NCI-H82 treated with DMSO at 0.1 percent for 48 hours (cell line): ENCODE measurements at regions not wholly inside any gene's neighbourhood (a gene's known extent, or its start where the extent isn't known, plus 50 kb on each side); places are given as distances from the start of the nearest gene placed in this dataset.
A peak's percentile ranks its signal among the peaks of the same experiment; 100 is the strongest.

Source experiments
- DNase-seq: peaks from one replicate; lab custom pipeline; 2025; ENCODE audit not compliant: unreplicated experiment; lab: John Stamatoyannopoulos, UW

DNA sequence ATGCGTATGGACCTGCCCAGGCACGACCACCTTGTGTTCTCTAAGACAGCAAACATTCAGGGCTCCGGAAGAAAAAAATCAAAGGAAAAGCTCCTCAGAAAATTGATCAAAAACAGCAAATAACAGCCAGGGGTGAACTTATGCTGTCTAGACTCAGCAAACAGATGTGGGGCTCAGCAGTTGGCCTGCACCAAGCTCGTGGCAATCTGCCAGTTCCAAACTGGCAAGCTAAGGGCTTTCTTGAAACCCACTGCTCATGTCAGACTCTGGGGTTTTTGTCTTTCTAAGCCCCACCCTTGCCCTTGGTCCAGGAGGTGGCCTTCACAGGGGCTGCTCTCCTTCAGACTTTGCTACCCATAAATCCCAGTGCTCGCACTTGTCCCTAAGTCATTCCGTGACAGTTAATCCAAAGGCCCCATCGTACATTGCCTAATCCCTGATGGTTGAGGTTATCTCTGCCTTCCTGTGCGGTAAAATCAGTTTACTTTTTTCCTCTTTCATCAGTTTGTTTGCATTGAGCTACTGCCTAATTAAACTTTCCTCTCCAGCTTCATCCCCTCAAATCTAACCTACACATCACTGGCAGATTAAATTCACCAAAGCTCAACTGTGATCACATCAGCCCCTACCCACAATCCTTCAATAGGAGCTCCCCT, 408.0 kb downstream of the LRATD1 start:
- no peak for DNase-seq

DNA sequence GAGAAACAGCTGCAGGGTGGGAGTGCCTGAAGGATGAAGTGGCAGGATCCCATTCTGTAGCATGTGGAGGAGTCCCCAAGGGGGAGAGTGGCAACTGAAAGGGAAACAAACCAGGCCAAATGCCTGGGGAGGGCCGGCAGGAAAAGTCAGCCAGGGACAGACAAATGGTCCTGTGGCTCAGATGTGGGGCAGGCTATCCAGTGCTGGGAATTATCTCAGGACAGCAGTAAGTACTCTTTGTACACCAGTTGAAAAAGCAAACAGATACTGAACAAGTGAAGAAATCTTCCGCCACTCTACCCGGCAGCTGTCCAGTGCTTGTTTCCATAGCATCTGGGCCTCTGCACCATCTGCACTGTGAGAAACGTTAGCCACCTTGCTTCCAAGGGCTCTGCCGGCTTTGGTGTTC, 408.9 kb downstream of the LRATD1 start:
- DNase-seq: no peak

DNA sequence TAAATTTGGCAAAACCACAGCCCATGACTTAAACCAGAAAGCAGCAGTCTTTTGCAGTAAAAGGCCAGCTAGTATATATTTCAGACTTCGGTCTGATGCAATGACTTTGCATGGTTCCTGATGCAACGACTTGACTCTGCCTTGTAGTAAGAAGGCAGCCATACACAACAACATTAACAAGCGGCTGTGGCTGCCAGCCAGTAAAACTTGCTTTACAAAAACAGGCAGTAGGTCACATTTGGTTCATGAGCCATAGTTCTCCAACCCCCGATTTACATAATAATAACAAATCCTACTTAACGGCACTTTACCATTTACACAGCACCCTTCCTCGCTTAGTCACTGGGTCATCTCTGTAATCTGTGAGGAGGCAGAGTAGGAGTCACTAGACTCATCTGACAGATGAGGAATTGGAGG, 410.3 kb downstream of the LRATD1 start:
- DNase-seq: no peak

DNA sequence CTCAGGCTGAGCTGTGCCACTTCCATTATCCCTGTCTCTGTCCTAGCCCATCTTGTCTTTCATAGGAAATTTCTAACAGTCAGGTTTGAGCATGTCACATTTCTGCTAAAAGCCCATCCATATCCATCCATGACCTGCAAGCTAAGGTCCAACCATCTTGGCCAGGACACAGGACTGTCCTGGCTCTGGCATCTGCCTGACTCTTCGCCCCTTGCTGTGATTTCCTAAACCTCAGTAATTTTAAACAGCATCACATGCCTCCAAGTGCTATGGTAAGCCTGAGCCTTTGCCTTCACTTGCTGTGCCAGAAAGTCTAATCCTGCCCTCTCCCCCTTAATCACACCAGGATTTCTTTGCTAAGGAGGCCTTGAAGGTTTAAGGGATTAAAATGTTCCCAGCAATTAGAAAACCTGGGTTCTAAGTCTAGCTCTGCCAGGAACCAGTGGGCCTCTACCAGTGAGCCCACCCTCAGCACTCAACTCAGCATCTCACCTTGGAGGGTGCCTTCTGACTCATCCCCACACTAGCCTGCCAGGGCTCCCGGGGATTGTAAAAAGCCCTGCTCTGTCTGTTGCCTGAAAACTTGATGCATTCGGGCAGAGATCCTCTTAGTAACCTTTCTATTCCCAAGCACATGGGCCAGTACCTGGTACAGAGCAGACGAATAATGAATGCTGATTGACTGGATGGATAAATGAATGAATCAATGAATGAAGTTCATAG, 411.0 kb downstream of the LRATD1 start:
- DNase-seq: peak; percentile 45

DNA sequence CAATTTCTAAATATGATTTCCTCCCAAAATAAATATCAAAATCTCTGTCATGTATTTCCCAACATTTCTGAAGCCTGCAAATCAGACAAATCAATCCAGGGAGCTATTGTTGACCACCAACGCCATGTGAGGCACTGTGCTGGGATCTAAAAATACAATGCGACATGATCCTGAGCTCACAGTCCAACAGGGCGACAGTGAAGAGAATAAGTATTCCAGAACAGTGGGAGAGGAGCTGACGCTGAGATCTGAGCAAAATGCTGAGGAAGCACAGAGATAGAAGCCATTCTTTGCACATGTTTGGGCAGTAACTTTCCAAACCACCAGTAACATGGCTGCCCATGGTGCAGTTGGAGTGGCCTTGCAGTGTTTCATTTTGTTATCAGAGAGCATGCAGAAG, 412.5 kb downstream of the LRATD1 start:
- DNase-seq: no peak

DNA sequence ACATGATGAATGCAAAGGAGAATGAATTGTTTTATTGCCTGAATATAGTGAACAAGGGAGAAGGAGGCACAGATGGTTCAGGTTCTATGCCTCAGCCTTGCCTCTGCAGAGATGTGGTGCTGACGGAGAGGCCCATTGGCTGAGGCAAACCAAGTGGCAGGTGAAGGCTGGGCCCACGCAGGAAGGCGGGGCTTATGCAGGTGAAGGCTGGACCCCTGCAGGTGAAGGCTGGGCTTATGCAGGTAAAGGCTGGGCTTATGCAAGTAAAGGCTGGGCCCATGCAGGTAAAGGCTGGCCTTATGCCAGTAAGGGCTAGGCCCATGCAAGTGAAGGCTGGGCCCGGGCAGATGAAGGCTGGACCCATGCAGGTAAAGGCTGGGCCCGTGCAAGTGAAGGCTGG, 414.7 kb downstream of the LRATD1 start:
- no peak for DNase-seq

DNA sequence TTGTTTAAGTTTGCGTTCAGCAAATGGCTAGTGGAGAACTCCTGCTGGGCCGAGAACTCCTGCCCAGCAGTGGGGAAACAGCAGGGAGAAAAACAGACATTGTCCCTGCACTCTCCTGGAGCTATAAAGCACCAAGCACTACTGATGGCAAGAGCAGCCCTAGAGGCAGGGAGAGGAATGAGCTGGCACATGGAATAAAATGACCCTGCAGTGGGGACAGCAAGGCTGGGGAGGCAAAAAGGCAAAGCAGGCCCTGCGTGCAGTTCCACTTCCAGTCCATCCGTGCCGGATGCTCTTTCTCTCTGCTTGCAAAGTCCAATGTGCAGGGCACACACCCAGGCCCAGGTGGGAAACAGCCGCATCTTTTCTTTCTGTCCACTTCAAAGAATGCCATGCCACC, 415.5 kb downstream of the LRATD1 start:
- no peak for DNase-seq

DNA sequence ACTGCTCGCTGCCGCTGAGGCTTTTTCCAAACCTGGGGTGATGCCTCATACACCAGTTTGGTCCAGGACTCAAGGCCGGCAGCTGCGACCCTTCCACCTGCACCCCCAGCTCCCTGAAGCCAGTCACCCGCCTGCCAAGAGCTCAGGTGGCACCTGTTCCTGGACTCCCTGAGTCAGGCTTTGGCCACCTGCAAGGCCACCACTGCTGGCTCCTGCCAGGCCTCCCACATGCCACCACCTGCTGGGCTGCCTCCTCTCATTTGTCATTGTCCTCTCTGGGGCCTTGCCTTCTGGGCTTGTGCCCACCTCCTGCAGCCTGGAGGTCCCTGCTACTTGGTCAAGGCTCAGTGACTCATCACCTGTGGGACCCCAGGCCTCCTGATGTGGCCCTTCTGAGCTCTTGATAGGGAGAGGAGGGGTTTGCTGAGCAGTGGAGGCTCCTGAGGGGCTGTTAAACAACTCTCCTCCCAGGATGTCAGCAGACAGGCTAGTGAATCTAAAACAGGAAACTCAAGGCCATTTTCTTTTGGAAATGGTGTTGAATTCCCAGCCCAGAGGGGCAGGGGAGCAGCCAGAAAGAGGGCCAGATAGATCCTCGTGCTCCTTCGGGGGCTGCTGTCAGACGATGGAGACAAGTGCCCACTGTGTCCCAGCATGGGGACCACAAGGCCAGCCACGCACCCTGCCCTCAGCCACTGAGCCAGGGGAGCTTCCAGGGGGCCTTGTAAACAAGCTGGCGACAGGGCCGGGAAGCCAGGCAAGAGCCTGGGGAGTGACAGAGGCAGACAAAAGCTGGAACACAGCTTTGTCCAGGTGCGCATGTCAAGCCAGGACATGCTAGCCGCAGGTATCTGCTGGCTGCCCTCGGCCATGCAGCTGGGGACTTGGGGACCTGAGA, 416.8 kb downstream of the LRATD1 start:
- no peak for DNase-seq

DNA sequence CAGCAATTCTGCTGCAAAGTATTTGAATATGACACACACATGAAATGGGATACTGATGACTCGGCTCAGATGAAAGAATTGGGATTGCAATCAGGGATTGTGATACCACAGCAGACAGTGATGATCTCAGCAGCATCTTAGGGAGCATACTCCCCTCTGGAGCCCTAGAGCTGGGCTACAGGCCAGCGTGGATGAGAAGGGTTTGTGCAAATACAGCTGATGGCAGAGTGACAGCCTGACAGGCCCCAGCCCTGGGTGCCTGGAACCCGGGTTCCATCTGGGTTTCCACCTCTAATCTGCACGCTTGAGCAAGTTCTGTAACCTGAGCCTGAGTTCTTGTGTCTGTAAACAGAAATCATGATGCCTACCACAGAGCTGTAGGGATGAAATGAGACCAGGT, 418.0 kb downstream of the LRATD1 start:
- peak; percentile 11 for DNase-seq

DNA sequence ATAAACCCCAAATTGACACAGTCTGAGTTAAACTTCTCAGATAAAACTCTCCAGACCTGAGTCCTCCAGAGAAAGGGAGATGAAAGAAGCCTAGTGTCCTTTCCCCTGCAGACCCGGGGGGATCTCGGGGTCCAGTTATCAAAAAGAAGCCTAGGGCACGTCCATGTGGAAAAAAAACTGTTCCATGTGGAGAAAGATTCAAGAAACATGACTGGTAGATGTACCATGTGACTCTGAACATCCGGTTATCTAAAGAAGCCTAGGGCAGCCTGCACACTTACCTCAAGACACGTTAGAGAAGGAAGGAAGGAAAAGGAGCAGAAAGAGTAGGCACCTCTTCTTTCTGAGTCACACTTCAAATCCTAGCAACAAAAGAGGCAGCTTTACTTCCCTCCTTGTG, 421.0 kb downstream of the LRATD1 start:
- DNase-seq: no peak

DNA sequence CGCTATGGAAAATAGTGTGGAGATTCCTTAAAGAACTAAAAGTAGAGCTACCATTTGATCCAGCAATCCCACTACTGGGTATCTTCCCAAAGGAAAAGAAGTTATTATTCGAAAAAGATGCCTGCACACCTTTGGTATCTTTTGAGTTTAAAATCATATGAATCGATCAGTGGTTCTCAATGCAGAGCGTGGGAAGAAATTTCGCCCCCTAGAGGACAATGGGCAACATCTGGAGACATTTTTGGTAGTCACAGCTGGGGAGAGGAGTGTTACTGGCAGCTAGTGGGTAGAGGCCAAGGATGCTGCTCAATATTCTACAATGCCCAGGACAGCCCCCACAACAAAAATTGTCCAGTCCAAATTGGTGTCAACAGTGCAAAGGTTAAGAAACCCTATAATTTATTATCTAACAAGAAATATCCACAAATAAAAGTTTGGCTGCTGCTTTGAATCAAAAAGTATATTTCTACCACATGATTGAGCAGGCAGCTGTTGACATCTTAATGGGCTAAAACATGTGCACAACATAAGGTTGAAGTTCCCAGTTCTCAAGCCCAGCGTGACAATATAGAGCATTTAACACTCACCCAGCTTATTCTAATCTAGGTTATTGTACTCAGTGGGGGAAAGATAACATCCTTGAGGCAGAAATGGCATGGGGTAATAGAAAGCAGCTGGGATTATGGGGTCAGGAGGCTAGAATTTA, 425.7 kb downstream of the LRATD1 start:
- no peak for DNase-seq

DNA sequence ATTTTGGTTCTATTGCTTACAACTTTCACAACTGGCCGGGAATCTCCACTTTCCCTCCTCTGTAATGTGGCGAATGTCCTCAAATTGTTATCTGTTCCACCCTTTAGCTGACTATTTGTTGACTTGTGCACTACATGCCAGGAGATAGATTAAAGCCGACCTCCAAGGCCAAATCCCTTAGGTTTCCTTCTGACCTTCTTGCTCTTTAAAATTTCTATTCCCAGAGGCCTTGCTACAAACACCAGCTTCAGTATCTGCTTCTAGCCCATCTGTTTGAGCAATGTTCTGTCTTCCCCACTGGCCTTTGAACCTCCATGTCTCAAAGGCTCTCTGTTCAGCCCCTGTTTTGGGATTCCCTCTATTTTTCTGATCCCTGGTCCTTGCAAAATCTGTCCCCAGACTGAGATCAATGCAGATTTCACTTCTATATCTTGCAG, 426.2 kb downstream of the LRATD1 start:
- no peak for DNase-seq

DNA sequence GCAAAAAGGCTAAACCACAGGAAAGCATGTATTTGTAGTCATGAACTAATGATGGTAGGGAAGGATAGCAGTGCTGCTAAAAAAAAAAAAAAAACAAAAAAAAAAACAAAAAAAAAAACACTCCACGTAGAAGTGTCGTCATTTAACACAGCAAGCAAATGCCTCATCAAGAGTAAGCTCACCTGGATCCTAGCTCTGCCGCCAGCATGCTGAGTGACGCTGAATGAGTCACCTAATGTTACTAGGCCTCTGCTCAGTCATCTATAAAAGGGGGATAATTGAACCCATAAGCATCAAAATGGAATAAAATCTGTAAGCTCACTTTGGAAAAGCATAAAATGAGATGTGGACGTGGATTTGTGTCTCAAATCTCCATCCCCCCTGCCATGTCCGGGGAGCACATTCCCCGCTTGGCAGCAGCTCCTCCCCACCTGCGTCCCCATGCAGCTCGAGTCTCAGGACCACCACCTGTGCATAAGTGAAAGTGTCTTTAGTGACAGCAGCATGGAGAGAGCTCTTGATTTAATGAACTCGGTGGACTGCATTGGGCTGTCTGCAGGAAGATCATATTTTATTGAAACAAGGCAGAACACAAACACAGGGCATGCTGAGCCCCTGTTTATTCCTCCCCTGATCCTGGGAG, 427.5 kb downstream of the LRATD1 start:
- DNase-seq: no peak

DNA sequence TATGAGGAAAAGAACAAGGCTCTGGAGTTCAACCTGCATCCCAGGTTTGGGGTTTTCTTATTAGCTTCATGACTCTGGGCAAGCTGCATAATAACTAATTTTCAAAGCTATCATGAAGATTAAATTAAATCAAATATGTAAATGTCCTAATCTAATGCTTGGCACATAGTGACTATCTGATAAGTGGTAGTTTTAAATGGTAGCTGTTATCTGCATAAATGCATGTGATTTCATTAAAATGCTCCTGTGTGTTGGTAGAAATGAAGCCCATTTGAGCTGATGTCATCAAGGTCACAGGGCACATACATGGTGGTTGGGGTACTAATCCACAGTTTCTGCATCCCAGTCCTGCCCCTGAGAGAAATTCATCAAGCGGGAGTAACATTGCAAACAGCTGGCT, 428.8 kb downstream of the LRATD1 start:
- DNase-seq: no peak

DNA sequence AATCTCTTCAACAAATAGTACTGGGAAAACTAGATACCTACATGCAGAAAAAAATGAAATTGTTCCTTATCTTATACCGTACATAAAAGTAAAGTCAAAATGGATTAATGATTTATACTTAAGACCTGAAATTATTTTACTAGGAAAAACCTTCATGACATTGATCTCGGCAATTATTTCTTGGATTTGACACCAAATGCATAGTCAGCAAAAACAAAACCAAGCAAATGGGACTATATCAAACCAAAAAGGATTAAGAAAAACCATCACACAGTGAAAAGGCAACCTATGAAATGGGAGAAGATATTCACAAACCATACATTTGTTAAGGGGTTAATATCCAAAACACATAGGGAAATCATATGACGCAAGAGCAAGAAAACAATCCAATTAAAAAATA, 433.6 kb downstream of the LRATD1 start:
- no peak for DNase-seq

DNA sequence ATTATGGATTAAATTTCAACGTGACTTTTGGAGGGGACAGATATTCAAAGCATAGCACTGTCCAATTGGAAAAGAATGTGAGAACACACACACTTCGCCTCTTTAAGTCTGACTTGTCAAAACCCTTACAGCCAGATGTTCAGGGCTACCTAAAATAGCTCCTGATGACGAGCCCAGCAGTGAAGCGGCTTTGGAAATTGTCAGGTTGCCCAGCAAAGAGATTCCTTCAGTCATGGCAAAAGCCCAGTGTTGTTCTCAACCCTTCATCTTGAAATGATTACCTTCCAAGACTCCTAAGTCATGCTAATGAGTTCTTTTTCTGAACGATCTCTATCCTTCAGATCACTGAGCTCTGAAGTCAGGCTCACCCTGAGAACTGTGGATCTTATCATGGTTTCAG, 436.6 kb downstream of the LRATD1 start:
- DNase-seq: no peak

DNA sequence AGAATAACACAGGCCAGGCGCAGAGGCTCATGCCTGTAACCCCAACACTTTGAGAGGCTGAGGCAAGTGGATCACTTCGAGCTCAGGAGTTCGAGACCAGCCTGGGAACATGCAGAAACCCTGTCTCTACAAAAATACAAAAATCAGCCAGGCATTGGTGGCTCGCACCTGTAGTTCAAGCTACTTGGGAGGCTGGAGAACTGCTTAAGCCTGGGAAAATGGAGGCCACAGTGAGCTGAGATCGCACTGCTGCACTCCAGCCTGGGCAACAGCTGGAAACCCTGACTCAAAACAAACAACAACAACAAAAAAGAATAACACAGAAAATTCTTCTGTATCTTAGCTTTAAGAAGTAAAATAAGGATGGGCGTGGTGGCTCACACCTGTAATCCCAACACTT, 440.3 kb downstream of the LRATD1 start:
- no peak for DNase-seq

DNA sequence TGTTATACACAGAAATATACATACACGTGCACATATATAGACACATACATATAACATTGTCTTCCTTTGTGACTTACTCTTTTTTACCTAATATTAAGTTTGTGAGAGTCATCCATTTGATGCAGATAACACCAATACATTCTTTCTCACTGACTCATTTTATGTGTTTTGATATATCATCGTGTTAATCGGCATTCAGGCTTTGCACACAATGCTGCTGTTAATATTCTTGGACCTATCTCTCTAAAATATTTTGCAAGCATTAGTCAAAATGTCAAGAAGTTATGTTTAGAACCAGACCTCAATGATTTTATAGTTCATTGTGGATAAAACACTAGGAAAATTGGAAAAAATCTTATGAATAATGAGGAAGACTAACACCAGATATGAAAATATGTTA, 441.1 kb downstream of the LRATD1 start:
- DNase-seq: no peak

DNA sequence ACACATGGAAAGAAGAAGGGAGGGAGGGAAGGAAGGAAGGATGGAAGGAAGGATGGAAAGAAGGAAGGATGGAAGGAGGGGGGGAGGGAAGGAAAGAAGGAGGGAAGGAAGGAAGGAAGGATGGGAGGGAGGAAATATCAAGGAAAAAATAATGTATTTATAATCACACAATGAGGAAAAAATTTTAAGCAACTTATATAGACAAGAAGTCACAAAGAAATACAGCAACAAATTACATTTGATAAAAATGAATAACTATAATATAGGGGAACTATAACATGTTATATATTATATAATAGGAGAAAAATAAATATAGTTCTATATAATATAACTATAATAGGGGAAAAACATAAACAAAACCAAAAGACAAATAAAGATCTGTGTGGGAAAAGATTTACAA, 441.8 kb downstream of the LRATD1 start:
- no peak for DNase-seq

DNA sequence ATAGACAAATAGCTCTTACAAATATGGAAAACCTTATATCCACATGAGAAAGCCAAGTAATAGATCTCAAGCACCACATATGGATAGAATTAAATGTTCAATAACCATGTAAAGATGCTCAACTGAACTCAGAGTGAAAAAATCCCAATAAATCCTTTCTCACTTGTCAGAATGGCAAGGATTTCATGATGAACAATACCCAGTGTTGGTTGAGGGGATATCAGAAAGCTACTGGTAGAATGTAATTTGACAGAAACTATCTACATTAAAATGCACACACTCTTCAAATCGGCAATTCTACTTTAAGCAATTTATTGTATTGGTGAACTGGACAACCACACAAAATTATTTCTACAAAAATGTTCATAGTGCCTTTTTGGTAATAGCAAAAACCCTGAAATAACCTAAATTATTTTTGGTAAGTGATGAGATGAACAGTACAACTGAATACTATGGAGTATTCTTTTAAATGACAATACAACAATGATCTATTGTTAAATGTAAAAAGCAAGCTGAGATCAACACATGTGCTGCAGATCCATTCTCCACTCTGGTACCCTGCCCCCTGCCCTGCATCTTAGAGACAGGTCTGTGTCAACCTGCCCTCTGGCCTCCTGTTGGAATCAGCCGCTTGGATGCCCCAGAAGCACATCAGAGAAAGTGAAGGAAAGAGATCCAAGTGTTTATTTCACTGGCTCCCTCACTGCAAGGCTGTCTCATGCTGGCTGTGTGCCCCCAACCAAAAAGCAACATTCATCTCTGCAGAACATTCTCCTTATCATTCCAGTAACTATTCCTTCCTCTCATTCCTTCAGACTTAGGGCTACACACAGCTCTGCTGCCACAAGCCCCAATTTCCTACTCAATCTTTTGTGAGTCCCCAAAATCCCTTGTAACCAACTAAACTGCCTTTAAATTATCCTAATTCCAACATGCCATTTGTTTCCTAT, 442.5 kb downstream of the LRATD1 start:
- no peak for DNase-seq
